ENCODE measurements at regions not wholly inside any gene's neighbourhood (a gene's known extent, or its start where the extent isn't known, plus 50 kb on each side); places are given as distances from the start of the nearest gene placed in this dataset.
"Not testable (repeated sequence)": the region's sequence is repeated elsewhere in the genome, so short reads cannot be mapped to it uniquely, and the experiment has no call there.

GRCh38 chr3:65039754-65040210, 352.0 kb upstream of the ADAMTS9 start:
- DNase-seq (ENCODE audit: low read depth, low spot score): no peak

DNA sequence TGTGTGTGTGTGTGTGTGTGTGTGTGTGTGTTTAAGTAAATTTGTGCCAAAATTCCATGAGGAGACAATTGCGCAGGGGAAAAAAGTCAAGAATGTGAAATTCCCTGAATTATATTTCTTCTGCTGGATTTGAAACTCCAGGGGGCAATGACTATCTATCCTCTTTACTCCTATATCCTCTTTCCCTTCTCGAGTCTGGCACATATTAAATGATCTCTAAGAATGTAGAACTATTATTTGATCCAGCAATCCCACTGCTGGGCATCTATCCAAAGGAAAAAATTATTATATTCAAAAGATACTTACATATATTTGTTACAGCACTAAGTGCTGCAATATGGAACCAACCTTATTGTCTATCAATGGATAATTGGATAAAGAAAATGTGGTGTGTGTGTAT, 350.1 kb upstream of the ADAMTS9 start:
- no peak for DNase-seq (ENCODE audit: low read depth, low spot score)

DNA sequence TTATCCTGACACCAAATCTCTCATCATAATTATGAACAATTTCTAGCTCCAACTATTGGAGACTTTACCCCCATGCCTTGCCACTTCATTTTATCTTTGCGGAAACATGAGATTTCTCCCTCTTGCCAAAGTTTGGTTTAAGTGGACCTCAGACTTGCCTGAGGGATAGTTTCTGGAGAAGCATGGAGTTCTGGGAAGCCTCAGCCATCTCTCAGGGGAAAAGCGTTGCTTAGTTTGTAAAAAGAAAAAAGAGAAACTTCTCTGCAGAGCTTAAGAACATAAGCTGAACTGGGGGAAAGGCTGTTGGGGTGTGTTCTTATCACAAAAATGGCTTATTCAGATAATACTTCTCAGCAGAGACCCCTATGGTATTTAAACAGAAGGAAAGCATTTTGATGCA, 347.4 kb upstream of the ADAMTS9 start:
- DNase-seq (ENCODE audit: low read depth, low spot score): no peak

GRCh38 chr3:65033576-65033975, 345.8 kb upstream of the ADAMTS9 start:
- DNase-seq (ENCODE audit: low read depth, low spot score): no peak

DNA sequence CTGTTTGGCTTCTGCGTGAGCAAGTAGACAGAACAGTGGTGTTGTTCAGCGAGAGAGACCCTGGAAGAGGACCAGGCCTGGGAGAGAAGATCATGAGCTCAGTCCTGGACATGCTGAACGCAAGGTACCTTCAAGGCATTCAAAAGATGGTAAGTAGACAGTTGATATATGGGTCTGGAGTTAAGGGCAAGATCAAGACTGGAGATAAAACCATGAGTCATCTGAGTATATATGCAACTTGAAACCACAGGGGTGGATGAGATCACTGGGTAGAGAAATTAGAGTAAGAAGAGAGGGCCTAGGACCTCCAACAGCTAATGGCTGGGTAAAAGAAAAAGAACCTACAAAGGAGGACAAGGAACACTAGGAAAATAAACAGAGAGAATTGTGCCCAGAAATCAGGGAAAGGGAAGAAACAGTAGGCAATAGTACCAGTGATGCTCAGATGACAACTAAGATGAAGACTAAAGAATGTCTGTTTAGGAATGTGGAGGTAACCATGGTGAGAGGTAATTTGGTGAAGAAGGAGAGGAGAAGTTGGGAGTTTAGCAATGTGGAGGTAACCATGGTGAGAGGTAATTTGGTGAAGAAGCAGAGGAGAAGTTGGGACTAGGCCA, 343.2 kb upstream of the ADAMTS9 start:
- no peak for DNase-seq (ENCODE audit: low read depth, low spot score)

DNA sequence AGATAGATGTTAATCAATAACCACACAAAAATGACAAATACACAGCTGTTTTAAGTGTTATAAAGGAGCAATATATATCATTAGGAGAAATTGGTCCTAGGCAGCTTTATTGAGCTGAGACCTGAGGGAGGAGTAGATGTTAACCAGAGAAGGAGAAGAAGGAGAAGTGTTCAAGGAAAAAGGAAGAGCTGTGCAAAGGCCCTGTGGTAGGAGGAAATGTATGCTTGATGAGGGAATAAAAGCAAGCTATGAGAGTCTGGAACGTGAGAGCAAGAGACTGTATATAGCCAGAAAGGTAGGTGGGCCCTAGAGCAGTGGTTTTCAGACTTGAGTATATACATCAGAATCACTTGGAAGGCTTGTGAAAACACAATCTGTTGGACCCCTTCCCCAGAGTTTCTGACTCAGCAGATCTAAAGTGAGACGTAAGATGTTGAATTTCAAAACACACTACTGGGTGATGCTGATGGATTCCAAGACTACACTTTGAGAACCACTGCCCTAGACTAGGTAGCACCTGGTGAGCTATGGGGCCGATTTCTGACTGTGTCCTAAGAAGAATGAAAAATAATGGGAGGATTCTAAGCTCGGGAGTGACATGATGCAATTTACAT, 342.3 kb upstream of the ADAMTS9 start:
- DNase-seq (ENCODE audit: low read depth, low spot score): no peak

DNA sequence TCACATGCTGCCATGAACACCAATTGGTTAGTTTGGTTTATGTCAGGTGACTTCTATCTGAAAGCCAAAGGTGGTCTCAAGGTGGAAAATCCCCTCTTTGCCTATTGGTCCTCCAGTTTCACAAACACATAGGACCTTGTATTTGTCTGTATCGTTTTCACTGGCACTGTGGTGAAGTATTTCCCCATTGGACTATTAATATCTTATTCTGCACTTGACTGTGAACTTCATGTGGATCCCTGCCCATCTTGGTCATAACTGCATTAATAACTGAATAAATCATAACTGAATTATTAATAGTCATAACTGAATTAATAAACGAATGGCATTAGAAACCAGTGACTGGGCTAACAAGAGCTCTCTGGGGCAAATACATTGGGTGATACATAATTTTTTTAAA, 341.3 kb upstream of the ADAMTS9 start:
- no peak for DNase-seq (ENCODE audit: low read depth, low spot score)

DNA sequence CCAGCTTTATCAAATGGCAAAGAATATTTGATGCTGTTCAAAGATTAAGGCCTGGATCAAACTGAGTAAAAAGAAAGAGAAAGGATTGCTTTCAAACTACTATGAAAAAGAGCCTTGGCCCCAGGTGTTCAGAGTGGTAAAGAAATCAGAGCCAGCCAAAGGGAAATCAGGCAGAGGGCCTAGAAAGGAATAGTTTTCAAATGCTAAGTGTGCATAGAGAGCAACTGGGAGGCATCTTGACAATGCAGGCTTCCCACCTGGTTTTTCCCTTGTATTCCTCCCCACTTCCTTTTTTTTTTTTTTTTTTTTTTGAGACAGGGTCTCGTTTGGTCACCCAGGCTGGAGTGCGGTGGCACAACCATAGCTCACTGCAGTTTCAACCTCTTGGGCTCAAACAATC, 340.2 kb upstream of the ADAMTS9 start:
- DNase-seq (ENCODE audit: low read depth, low spot score): no peak

DNA sequence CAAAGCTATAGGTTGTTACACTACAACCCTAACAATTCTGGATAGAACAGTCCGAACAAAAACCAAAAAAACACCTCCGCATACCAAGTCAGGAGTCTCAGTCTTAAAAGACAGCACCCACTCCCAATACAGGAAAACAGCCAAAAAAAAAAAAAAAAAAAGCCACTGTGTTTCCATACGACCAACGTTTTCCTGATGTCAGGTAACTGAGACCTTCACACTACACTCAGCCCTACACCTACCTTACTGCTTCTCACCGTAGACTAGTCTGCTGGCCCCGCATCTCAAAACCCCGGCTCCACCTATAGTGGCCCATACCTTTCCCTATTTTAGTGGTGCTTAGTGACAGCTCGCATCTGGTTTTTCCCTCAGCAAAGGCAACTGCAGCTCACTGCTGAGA, 339.5 kb upstream of the ADAMTS9 start:
- DNase-seq (ENCODE audit: low read depth, low spot score): no peak

DNA sequence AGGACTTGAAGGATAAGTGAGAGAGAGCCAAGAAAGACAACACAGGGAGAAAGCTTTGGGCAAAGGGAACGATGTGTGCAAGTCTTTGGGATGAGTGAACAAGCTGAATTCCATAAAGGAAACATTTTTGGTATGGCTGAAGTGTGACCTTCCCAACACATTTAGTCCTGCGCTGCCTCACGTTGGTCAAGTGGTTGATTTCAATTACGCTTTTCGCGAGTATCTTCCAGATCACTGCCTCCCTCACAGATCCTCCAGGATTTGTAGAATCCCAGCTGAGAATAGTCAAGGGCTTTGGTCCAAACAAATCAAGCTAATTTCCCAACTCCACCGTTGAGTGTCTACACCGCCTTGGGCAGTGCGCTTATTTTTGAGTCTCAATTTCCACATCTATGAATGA, 338.4 kb upstream of the ADAMTS9 start:
- DNase-seq (ENCODE audit: low read depth, low spot score): no peak

DNA sequence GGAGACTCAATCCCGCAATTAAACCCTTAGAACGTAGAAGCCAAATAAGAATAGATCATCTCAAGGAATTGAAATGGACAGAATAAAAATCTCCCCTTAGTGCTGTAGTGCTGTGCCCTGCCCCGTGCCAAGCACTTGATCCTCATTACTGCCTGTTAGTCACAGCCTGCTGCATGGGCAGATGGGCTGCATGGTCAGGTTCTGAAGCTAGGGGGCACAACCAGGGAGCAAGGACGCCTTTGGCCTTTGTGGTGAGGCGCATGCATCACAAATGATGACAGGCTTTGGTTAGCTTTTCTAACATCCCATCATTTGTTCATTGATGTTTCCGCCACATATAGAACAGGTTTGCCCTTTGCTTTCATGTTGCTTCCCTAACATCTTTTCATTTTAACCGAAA, 336.3 kb upstream of the ADAMTS9 start:
- no peak for DNase-seq (ENCODE audit: low read depth, low spot score)

DNA sequence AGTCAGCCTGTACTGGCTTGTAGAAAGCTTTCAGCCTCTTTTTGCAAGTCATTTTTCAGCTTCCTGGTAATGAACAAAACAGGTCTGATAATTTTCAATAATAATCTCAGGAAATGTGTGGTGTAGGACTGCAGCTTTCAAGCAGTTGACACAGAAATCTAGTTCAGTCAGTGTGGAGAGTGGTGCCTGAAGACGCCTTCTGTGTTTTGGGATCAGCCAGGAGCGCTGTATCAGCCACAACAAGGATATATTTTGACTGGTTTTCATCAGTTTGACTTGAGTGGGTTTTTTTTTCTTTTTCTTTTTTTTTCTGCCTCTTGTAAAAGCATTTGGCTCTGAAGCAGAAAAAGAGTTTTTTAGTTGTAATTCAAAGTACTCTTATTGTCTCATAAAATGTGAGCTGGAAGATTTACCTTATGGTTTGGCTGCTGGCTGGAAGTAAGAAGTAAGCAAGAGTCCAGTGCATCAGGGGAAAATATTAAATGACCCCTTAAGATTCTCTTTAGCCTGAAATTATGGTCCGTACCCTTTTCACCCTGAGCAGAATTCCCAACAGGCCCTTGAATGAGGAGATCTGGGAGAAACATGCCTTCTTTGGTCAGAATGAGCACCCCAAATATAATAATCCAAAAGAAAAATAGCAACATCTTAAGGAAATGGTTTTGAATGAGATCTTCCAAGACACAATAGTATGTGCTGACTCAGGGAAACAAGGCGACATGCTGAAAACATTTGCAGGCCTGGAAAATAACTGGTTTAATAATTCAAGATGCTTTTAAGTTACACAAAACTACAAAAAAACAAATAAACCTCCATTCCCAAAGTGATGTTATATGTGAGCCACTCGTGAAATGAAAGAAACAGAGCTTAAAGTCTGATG, 332.7 kb upstream of the ADAMTS9 start:
- no peak for DNase-seq (ENCODE audit: low read depth, low spot score)

DNA sequence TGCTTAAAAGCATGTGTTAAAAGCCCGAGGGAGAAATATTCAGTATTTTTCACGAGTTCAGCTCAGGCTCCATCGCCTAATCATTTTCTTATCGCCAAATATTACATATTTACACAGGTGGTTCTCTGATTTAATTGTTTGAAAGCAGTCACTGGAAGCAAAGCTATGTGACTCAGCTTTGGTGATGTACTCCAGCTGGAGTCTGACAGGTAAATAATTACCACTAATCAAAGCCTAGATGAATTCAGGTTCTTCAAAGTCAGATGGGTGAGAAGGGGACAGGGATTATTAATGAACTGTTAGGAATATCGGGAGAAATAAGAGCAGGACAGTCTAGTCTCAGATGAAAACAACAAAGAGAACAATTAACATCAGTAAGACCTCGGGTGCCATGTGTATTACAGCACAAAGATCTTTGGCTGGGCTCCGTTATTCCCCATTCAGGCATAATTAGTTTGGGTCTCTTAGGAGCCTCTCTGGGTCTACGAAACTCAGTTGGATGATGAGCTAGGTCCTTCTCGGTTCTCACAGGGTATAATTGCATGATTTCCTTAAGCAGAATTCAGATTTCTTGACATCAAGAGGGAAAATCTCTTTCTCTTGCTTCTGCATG, 331.7 kb upstream of the ADAMTS9 start:
- no peak for DNase-seq (ENCODE audit: low read depth, low spot score)

DNA sequence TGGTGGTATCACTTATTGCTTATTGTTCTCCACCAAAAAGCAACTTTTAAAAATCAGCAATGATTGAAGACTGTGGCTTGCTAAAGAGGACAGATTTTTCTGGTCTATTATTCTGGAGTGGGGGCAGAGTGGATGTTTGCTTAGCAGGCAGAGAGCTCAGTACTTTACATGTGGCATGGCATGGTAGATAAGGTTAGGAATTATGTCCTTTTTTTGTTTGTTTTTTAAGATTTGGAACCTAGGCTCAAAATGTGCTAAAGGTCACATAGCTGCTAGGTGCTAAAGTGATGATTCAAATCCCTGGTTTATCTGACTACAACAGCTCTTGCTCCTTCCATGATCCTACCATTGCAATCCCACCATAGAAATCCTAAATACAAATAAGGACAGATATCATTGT, 331.0 kb upstream of the ADAMTS9 start:
- no peak for DNase-seq (ENCODE audit: low read depth, low spot score)

DNA sequence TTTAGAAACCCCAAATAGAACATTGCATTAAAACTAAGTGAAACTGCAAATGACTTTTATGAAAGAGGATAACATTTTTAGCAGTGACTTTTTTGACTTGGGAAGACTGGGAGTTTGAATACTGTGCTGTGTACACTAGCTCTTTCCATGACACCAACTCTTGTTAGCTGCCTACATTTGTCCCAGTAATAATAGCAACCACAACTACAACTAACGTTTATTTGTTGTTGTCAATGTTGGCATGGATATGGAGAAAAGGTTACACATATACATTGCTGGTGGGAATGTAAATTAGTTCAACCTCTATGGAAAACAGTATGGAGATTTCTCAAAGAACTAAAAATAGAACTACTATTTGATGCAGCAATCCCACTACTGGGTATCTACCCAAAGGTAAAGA, 329.6 kb upstream of the ADAMTS9 start:
- no peak for DNase-seq (ENCODE audit: low read depth, low spot score)

DNA sequence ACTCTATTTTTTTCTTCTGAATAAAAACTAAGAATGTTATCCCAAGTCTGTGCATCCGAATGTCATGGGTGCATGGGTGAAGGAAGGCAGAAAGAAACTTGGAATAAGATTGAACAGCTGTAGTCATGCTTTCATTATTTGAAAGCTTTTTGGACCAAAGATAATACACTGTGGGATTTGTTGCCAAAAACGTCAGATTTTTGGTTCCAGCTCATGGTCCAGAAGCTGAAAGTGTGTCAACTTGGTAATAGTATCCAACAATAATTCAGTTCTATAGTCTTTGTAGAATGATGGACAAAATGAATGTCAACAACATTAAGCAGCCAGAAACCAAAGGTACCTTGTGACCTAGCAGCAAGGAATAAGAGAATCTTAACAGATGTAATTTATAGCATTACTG, 327.9 kb upstream of the ADAMTS9 start:
- DNase-seq (ENCODE audit: low read depth, low spot score): no peak

DNA sequence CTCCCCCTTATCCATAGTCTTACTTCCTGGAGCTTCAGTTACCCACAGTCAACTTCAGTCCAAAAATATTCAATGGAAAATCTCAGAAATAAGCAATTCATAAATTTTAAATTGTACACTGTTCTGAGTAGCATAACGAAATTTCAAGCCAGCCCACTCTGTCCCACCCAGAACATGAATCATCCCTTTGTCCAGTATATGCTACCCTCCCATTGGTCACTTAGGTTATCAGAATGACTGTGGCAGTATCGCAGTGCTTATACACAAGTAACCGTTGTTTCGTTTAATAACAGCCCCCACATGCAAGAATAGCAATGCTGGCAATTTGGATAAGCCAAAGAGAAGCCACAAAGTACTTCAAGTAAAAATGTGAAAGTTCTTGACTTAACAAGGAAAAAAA, 325.3 kb upstream of the ADAMTS9 start:
- no peak for DNase-seq (ENCODE audit: low read depth, low spot score)

DNA sequence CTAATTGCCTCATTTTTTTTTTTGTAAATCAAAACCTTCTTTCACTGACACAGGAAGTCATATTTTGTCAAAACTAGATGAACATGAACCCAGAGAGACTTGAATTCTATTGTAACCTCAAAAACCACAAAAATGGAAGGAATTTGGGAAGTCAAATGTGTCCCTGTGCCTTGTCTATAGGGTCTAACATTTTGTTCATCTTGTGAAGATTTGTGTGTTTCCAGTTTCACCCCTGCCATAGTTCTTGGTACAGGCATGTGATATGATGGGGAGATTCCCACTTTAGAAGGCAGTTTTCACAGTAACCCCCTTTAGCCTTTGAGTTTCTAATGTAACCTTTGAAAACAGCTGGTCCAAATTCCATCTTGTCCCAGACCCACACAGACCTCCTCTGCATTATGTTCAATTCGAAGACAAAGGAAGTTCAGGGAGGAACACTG, 318.5 kb upstream of the ADAMTS9 start:
- peak; percentile 10 for DNase-seq (ENCODE audit: low read depth, low spot score)

DNA sequence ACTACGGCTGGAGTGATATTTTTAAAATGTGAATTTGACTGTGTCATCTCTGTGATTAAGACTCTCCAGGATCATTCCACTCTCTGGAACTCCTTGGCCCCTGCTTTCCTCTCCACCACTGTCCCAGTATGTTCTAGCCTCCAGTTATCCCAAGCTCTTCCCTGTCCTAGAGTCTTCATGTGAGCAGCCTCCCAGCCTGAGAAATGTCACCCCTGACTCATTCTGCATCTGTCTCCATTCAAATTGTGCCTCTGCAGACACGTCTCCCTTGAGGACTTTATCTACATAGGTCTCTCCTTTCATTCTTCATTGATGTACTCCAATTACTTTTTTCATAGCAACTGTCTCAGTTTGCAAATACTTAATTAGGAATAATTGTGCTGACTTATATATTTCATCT, 317.7 kb upstream of the ADAMTS9 start:
- DNase-seq (ENCODE audit: low read depth, low spot score): no peak

- no peak for DNase-seq (ENCODE audit: low read depth, low spot score)
These were observed 317.0 kb upstream of the ADAMTS9 start for GRCh38 chr3:65004795-65005295.

GRCh38 chr3:65004306-65004705, 316.5 kb upstream of the ADAMTS9 start:
- no peak for DNase-seq (ENCODE audit: low read depth, low spot score)

DNA sequence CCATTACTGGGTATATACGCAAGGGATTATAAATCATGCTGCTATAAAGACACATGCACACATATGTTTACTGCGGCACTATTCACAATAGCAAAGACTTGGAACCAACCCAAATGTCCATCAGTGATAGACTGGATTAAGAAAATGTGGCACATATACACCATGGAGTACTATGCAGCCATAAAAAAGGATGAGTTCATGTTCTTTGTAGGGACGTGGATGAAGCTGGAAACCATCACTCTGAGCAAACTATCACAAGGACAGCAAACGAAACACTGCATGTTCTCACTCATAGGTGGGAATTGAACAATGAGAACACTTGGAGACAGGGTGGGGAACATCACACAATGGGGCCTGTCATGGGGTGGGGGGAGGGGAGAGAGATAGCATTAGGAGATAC, 313.3 kb upstream of the ADAMTS9 start:
- not testable (repeated sequence) for DNase-seq (ENCODE audit: low read depth, low spot score)
